HCT116 (cell line): ENCODE measurements at regions not wholly inside any gene's neighbourhood (a gene's known extent, or its start where the extent isn't known, plus 50 kb on each side); places are given as distances from the start of the nearest gene placed in this dataset.

Source experiments
- ATAC-seq: fragments of 200-7000 bp; cut with Tn5 transposase; 2 replicates; pipeline ENCODE4 v1.9.1; 2020; ENCODE audit warnings: mild to moderate bottlenecking, moderate library complexity
- BruUV-seq: library from RNA; stranded (reverse); fragments of 400-500 nt; replicated peaks from 2 replicates; lab custom pipeline; 2021; lab: Mats Ljungman, UMichigan
- CTCF ChIA-PET: fragments of 300-600 bp; sonication (Branson Sonifier 250); formaldehyde crosslinking; loops from one replicate; lab custom pipeline; 2021; ENCODE audit warnings: antibody characterized with exemption; lab: Charles Lee
- POLR2A ChIA-PET: fragments of 300-600, 350-600 bp; sonication (Branson Sonifier 250); formaldehyde crosslinking; loops from one replicate; lab custom pipeline; 2021; ENCODE audit warnings: antibody characterized with exemption; lab: Charles Lee
- RAD21 ChIA-PET, 2 experiments: fragments of 300-600 bp; sonication (Branson Sonifier 250); formaldehyde crosslinking; loops; one replicate each; lab custom pipeline; 2023; ENCODE audit warnings: low total read pairs in 2 of 2; ENCODE audit not compliant: uncharacterized antibody in 2 of 2, unreplicated experiment in 2 of 2, low non-redundant PET in 1 of 2; lab: Charles Lee
- DNase-seq: peaks from one replicate; pipeline ENCODE4 v3.0.0-alpha.2; 2010; ENCODE audit warnings: low read depth, low spot score
- H2AFZ ChIP-seq: fragments of 200-600 bp; shearing (Covaris generic), sonication (generic); 2 replicates; pipeline ENCODE4 v1.6.1; 2017; ENCODE audit warnings: low read depth, mixed run types, mixed read lengths, antibody characterized with exemption, low read length; ENCODE audit not compliant: poor library complexity, severe bottlenecking
- H3K27ac ChIP-seq: 2 replicates; pipeline ENCODE4 v1.5.1; 2012; ENCODE audit warnings: low read depth, low read length
- H3K27me3 ChIP-seq: fragments of 200-600 bp; sonication (generic); 2 replicates; pipeline ENCODE4 v1.6.1; 2016; ENCODE audit warnings: mixed run types, low read length, mixed read lengths; ENCODE audit not compliant: insufficient read depth
- H3K36me3 ChIP-seq, 2 experiments: fragments of 200-500 bp in 1 of 2; fragments of 200-600 bp in 1 of 2; sonication (Bioruptor generic) in 1 of 2; sonication (generic) in 1 of 2; 2 replicates each; pipeline versions ENCODE4 v1.5.1 to v1.6.1; 2014 to 2016; ENCODE audit warnings: low read length in 2 of 2, inconsistent platforms in 1 of 2, mixed read lengths in 1 of 2, mixed run types in 1 of 2; ENCODE audit not compliant: insufficient read depth in 2 of 2, control insufficient read depth in 1 of 2
- H3K4me1 ChIP-seq, 2 experiments: fragments of 200-600 bp in 1 of 2; sonication (generic) in 1 of 2; 2 replicates each; pipeline versions ENCODE4 v1.5.1 to v1.6.1; 2012 to 2017; ENCODE audit warnings: low read length in 2 of 2, inconsistent platforms in 1 of 2, mild to moderate bottlenecking in 1 of 2, mixed read lengths in 1 of 2, mixed run types in 1 of 2, moderate library complexity in 1 of 2; ENCODE audit not compliant: insufficient read depth in 2 of 2, control insufficient read depth in 1 of 2
- H3K4me2 ChIP-seq: fragments of 200-600 bp; sonication (generic); 2 replicates; pipeline ENCODE4 v1.6.1; 2017; ENCODE audit warnings: mixed run types, low read length, mixed read lengths
- H3K4me3 ChIP-seq, 2 experiments: fragments of 200-600 bp in 1 of 2; sonication (generic) in 1 of 2; replicated peaks in 1 of 2; 2 replicates each; pipeline ENCODE4 v1.5.1; 2011 to 2016; ENCODE audit warnings: low read length in 2 of 2, control low read depth in 1 of 2, low read depth in 1 of 2, mild to moderate bottlenecking in 1 of 2, mixed read lengths in 1 of 2, mixed run types in 1 of 2
- H3K79me2 ChIP-seq: fragments of 200-600 bp; sonication (generic); 2 replicates; pipeline ENCODE4 v1.6.1; 2017; ENCODE audit warnings: mild to moderate bottlenecking, mixed run types, low read length, moderate library complexity, mixed read lengths; ENCODE audit not compliant: insufficient read depth
- H3K9ac ChIP-seq: fragments of 200-600 bp; sonication (generic); 2 replicates; pipeline ENCODE4 v1.6.1; 2016; ENCODE audit warnings: low read length, mixed read lengths
- H3K9me2 ChIP-seq: fragments of 200-600 bp; sonication (generic), shearing (Covaris generic); 2 replicates; pipeline ENCODE4 v1.6.1; 2017; ENCODE audit warnings: mixed run types, mild to moderate bottlenecking, moderate library complexity; ENCODE audit not compliant: insufficient read depth
- H3K9me3 ChIP-seq, 2 experiments: fragments of 200-500 bp in 1 of 2; fragments of 200-600 bp in 1 of 2; sonication (Bioruptor generic) in 1 of 2; sonication (generic) in 1 of 2; 2 replicates each; pipeline ENCODE4 v1.6.1; 2014 to 2017; ENCODE audit warnings: low read length in 2 of 2, mixed read lengths in 2 of 2, inconsistent platforms in 1 of 2, low read depth in 1 of 2, mild to moderate bottlenecking in 1 of 2, mixed run types in 1 of 2, moderate library complexity in 1 of 2; ENCODE audit not compliant: control insufficient read depth in 1 of 2, insufficient read depth in 1 of 2
- H4K20me1 ChIP-seq: fragments of 200-600 bp; sonication (generic), shearing (Covaris generic); 2 replicates; pipeline ENCODE4 v1.6.1; 2017; ENCODE audit warnings: mixed run types, mild to moderate bottlenecking, moderate library complexity; ENCODE audit not compliant: insufficient read depth
- CBX3 ChIP-seq: IDR thresholded peaks from 2 replicates; pipeline ENCODE4 v1.6.1; 2012; ENCODE audit warnings: low read depth
- EGR1 ChIP-seq: IDR thresholded peaks from 2 replicates; pipeline ENCODE4 v1.6.1; 2012; ENCODE audit warnings: low read depth
- ELF1 ChIP-seq: IDR thresholded peaks from 2 replicates; pipeline ENCODE4 v1.6.1; 2012; ENCODE audit warnings: low read depth, borderline replicate concordance
- EZH2 ChIP-seq: fragments of 200-600 bp; sonication (generic); IDR thresholded peaks from 2 replicates; pipeline ENCODE4 v1.6.1; 2017; ENCODE audit warnings: antibody characterized with exemption, mixed run types
- EZH2phosphoT487 ChIP-seq: fragments of 200-600 bp; IDR thresholded peaks from 2 replicates; pipeline ENCODE4 v1.6.1; 2018; ENCODE audit warnings: antibody characterized with exemption, borderline replicate concordance
- FOSL1 ChIP-seq: IDR thresholded peaks from 2 replicates; pipeline ENCODE4 v1.6.1; 2012; ENCODE audit warnings: low read depth
- JUND ChIP-seq: IDR thresholded peaks from 2 replicates; pipeline ENCODE4 v1.6.1; 2012
- POLR2A ChIP-seq: IDR thresholded peaks from 2 replicates; pipeline ENCODE4 v1.7.0; 2011; ENCODE audit warnings: borderline replicate concordance; ENCODE audit not compliant: insufficient read depth, insufficient read length; ENCODE audit errors: extremely low read depth
- RAD21 ChIP-seq: IDR thresholded peaks from 2 replicates; pipeline ENCODE4 v1.6.1; 2012; ENCODE audit warnings: low read depth, mild to moderate bottlenecking
- SIN3A ChIP-seq: IDR thresholded peaks from 2 replicates; pipeline ENCODE4 v1.6.1; 2012; ENCODE audit warnings: low read depth
- SRF ChIP-seq: IDR thresholded peaks from 2 replicates; pipeline ENCODE4 v1.6.1; 2012; ENCODE audit warnings: low read depth
- TCF7L2 ChIP-seq: IDR thresholded peaks from 2 replicates; pipeline ENCODE4 v1.7.0; 2011; ENCODE audit warnings: borderline replicate concordance, inconsistent platforms; ENCODE audit not compliant: insufficient read depth, insufficient read length; ENCODE audit errors: extremely low read depth
- YY1 ChIP-seq: IDR thresholded peaks from 2 replicates; pipeline ENCODE4 v1.6.1; 2011; ENCODE audit warnings: low read length, low read depth, moderate library complexity, mild to moderate bottlenecking; ENCODE audit not compliant: insufficient replicate concordance; ENCODE audit errors: extremely low read depth
- ZBTB33 ChIP-seq: IDR thresholded peaks from 2 replicates; pipeline ENCODE4 v1.6.1; 2011; ENCODE audit warnings: mild to moderate bottlenecking, low read length, moderate library complexity; ENCODE audit not compliant: insufficient replicate concordance; ENCODE audit errors: extremely low read depth
- ZFX ChIP-seq: fragments of 450-650 bp; IDR thresholded peaks from 2 replicates; pipeline ENCODE4 v1.6.1; 2017
- intact Hi-C: fragments of 100-400 bp; cut with micrococcal nuclease; formaldehyde crosslinking; loops from 2 replicates; pipeline ENCODE4 v1.10.0; 2022
- TF ChIP-seq, protein P1 (sequence below): IDR thresholded peaks from 2 replicates; pipeline ENCODE4 v1.6.1; 2012
- TF ChIP-seq, protein P2 (sequence below): IDR thresholded peaks from 2 replicates; pipeline ENCODE4 v1.6.1; 2012

GRCh38 chrX:45602151-45602550, 401.5 kb upstream of the DIPK2B start (continued):
- TF ChIP-seq TCF7L2, result no peak
- no peak for TF ChIP-seq EZH2phosphoT487

DNA sequence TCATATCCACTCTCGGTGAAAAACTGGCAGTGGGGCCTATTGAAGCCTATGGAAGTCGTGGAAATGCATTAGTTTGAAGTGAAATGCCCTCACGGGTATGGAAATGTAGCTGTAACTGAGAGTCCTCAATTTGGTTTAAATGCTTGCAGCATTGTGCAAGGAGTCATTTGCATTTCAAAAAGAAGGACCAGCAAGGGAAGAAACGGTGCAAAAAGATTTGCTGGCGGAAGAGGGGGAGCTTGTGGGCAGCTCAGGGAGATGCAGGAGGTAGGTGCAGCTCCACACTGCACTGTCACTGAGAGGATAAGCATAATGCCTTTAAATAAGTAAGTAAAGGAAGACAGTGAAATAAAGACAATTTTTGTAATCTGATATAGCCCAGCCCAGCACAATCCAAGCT, 400.4 kb upstream of the DIPK2B start:
- CTCF ChIA-PET, result no interaction called here
- no peaks in the 10 kb centered on the region for H4K20me1 ChIP-seq
- intact Hi-C loops, result no loop called here
- POLR2A ChIA-PET, result no interaction called here
- no peaks in the 10 kb centered on the region for H3K36me3 ChIP-seq
- no peaks in the 10 kb centered on the region for H3K27me3 ChIP-seq
- BruUV-seq, result no TSS peak
- DNase-seq, result no peak
- H3K79me2 ChIP-seq, result no peaks in the 10 kb centered on the region
- no peak for TF ChIP-seq RAD21
- H2AFZ ChIP-seq, result no peak overlapping the region
- H3K4me1 ChIP-seq, result no peaks in the 10 kb centered on the region
- H3K9me3 ChIP-seq, result no peaks in the 10 kb centered on the region
- no peaks in the 10 kb centered on the region for H3K9me2 ChIP-seq
- no peak overlapping the region for H3K4me3 ChIP-seq
- H3K9ac ChIP-seq, result no peak overlapping the region
- ATAC-seq, result no peak
- H3K27ac ChIP-seq, result no peak overlapping the region
- RAD21 ChIA-PET, result no interaction called here
- H3K4me2 ChIP-seq, result no peak overlapping the region

- no peaks in the 10 kb centered on the region for H3K9me2 ChIP-seq
- BruUV-seq, result no TSS peak
- no peaks in the 10 kb centered on the region for H3K36me3 ChIP-seq
- DNase-seq, result no peak
- no peak for TF ChIP-seq SRF
- TF ChIP-seq, protein P1, sequence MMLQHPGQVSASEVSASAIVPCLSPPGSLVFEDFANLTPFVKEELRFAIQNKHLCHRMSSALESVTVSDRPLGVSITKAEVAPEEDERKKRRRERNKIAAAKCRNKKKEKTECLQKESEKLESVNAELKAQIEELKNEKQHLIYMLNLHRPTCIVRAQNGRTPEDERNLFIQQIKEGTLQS, result no peak
- no peak for TF ChIP-seq ELF1
- no peak for TF ChIP-seq ZFX
- TF ChIP-seq, protein P2, sequence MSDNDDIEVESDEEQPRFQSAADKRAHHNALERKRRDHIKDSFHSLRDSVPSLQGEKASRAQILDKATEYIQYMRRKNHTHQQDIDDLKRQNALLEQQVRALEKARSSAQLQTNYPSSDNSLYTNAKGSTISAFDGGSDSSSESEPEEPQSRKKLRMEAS, result no peak
- TF ChIP-seq EGR1, result no peak
- no peak for TF ChIP-seq JUND
- no peak for TF ChIP-seq CBX3
- TF ChIP-seq EZH2, result no peak
- no peak for TF ChIP-seq EZH2phosphoT487
- TF ChIP-seq SIN3A, result no peak
- no peak for TF ChIP-seq FOSL1
- no peak for TF ChIP-seq POLR2A
- no peak for TF ChIP-seq ZBTB33
- TF ChIP-seq RAD21, result no peak
- TF ChIP-seq YY1, result no peak
- TF ChIP-seq, all 23 proteins: peak for 0
- no peaks in the 10 kb centered on the region for H3K9me3 ChIP-seq
- no peaks in the 10 kb centered on the region for H3K79me2 ChIP-seq
- ChIA-PET POLR2A (no interaction called here), CTCF (no interaction called here), RAD21 (no interaction called here)
- H4K20me1 ChIP-seq, result no peaks in the 10 kb centered on the region
- H3K27ac ChIP-seq, result no peak overlapping the region
- no peak overlapping the region for H2AFZ ChIP-seq
- ATAC-seq, result no peak
- H3K4me3 ChIP-seq, result no peak overlapping the region
- H3K4me2 ChIP-seq, result no peak overlapping the region
- no peak overlapping the region for H3K9ac ChIP-seq
- H3K4me1 ChIP-seq, result no peaks in the 10 kb centered on the region
- intact Hi-C loops, result no loop called here
- H3K27me3 ChIP-seq, result no peaks in the 10 kb centered on the region
Measured at GRCh38 chrX:45598861-45599260, 398.2 kb upstream of the DIPK2B start.
